Lung (tissue), 11 donors: ENCODE measurements at regions not wholly inside any gene's neighbourhood (a gene's known extent, or its start where the extent isn't known, plus 50 kb on each side); places are given as distances from the start of the nearest gene placed in this dataset.

Source experiments
- ATAC-seq: fragments of 200-7000 bp; cut with Tn5 transposase; one replicate; pipeline ENCODE4 v1.9.1; 2020; ENCODE audit warnings: moderate number of reproducible peaks; ENCODE audit not compliant: insufficient read depth, low FRiP score
- DNase-seq, 3 donors: peaks; one replicate each; pipeline ENCODE4 v3.0.0-alpha.2; 2013 to 2017
- H3K27ac ChIP-seq, 2 donors: one replicate each; pipeline ENCODE4 v1.5.1; 2013; ENCODE audit warnings: mild to moderate bottlenecking in 2 of 2, moderate library complexity in 2 of 2, control low read depth in 1 of 2, inconsistent platforms in 1 of 2, low read depth in 1 of 2, low read length in 1 of 2
- H3K27me3 ChIP-seq, 3 donors: one replicate each; pipeline ENCODE4 v1.5.1; 2013; ENCODE audit warnings: low read length in 2 of 3; ENCODE audit not compliant: control insufficient read depth in 3 of 3, insufficient read depth in 3 of 3
- H3K36me3 ChIP-seq, 4 donors: one replicate each; pipeline ENCODE4 v1.5.1; 2013; ENCODE audit warnings: low read length in 4 of 4, mild to moderate bottlenecking in 1 of 4, moderate library complexity in 1 of 4; ENCODE audit not compliant: control insufficient read depth in 4 of 4, insufficient read depth in 4 of 4
- H3K4me1 ChIP-seq, 5 donors: one replicate each; pipeline ENCODE4 v1.5.1; 2013; ENCODE audit warnings: low read length in 5 of 5, mild to moderate bottlenecking in 2 of 5, moderate library complexity in 1 of 5; ENCODE audit not compliant: control insufficient read depth in 5 of 5, insufficient read depth in 5 of 5
- H3K4me3 ChIP-seq: one replicate; pipeline ENCODE4 v1.5.1; 2013; ENCODE audit warnings: mild to moderate bottlenecking, control low read depth, moderate library complexity
- H3K9ac ChIP-seq, 2 donors: one replicate each; pipeline ENCODE4 v1.5.1; 2013; ENCODE audit warnings: low read length in 2 of 2, control low read depth in 1 of 2; ENCODE audit not compliant: insufficient read depth in 1 of 2
- H3K9me3 ChIP-seq, 4 donors: one replicate each; pipeline ENCODE4 v1.5.1; 2013; ENCODE audit warnings: low read length in 3 of 4, mild to moderate bottlenecking in 1 of 4, moderate library complexity in 1 of 4; ENCODE audit not compliant: control insufficient read depth in 4 of 4, insufficient read depth in 3 of 4
- WGBS, 2 donors: extraction: QIAGEN DNeasy Blood & Tissue Kit; methylation state at CpG; one replicate each; pipeline ENCODE4 v1.1.7; 2013; 5-methylcytosine and 5-hydroxymethylcytosine counted together
- TF ChIP-seq, protein P1 (sequence below): IDR thresholded peaks from 2 replicates; pipeline ENCODE4 v1.5.1; 2012; ENCODE audit warnings: mild to moderate bottlenecking; ENCODE audit errors: control extremely low read depth, extremely low read depth
- donor health status: control.
- donor health status: control.
- donor health status: Bipolar disorder and iron deficiency.
- donor health status: healthy.
- donor health status: DM: yes; HTN: yes; CAD: no.

DNA sequence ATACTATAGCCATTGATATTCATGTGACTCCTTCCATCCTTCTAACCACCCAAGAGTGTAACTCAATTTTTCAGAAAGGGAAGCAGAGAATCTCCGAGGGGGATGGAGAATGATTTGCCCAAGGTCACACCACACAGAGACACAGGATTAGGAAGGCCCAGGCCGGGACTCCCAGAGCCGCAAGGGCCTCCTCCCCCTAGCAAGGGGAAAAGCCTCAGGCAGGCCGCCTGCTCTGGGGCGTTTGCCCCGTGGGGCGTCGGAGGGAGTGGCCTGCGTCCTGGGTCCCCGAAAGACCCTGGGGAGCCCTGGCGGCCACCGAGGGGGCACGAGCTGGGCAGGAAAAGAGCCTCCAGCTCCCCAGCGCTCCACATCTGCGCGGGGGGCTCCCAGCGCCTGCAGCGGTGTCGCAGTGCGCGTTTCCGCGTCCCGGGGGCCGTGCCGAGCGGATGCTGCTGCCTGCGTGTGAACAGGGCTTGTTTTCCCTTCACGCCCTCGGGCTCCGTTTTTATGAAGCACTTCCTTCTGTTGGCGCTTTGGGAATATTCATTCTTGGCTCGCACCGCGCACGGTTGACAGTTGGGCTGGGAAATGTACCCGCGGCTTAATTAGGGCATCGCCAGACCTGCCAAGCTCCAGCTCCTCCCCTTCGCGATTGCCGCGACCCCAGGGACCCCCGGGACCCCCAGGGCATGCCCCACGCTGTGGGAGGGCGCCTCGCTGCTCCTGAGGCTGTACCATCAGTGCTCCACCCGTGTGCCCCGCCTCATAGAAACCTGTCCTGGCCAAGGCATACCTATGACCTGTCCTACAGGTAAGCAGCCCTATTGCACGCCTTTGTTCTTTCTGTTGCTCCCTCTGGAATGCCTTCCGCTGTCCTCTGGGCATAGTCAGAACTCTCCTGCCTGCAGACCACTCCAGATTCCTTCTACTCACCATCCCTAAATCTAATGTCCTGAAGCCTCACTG lies 158.9 kb upstream of the GLI2 start:
- H3K27ac ChIP-seq = no peak overlapping the region
- H3K4me3 ChIP-seq = no peak overlapping the region
- ATAC-seq (no peak), DNase-seq (peak; percentile 35 to 66 (median 39))
- 14 to 15% methylated on average over 47 to 51 of the region's 51 CpGs for WGBS, 2 donors
- H3K36me3 ChIP-seq = no peaks in the 10 kb centered on the region
- TF ChIP-seq, protein P1, sequence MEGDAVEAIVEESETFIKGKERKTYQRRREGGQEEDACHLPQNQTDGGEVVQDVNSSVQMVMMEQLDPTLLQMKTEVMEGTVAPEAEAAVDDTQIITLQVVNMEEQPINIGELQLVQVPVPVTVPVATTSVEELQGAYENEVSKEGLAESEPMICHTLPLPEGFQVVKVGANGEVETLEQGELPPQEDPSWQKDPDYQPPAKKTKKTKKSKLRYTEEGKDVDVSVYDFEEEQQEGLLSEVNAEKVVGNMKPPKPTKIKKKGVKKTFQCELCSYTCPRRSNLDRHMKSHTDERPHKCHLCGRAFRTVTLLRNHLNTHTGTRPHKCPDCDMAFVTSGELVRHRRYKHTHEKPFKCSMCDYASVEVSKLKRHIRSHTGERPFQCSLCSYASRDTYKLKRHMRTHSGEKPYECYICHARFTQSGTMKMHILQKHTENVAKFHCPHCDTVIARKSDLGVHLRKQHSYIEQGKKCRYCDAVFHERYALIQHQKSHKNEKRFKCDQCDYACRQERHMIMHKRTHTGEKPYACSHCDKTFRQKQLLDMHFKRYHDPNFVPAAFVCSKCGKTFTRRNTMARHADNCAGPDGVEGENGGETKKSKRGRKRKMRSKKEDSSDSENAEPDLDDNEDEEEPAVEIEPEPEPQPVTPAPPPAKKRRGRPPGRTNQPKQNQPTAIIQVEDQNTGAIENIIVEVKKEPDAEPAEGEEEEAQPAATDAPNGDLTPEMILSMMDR = no peak
- peaks cover 8 to 36% (median 14%) of the 10 kb centered on the region in 3 donors for H3K27me3 ChIP-seq
- no peak overlapping the region for H3K9ac ChIP-seq
- peaks cover 0 to 2% (median 0%) of the 10 kb centered on the region in 4 donors for H3K9me3 ChIP-seq
- H3K4me1 ChIP-seq = peaks cover 0 to 4% (median 0%) of the 10 kb centered on the region in 5 donors

DNA sequence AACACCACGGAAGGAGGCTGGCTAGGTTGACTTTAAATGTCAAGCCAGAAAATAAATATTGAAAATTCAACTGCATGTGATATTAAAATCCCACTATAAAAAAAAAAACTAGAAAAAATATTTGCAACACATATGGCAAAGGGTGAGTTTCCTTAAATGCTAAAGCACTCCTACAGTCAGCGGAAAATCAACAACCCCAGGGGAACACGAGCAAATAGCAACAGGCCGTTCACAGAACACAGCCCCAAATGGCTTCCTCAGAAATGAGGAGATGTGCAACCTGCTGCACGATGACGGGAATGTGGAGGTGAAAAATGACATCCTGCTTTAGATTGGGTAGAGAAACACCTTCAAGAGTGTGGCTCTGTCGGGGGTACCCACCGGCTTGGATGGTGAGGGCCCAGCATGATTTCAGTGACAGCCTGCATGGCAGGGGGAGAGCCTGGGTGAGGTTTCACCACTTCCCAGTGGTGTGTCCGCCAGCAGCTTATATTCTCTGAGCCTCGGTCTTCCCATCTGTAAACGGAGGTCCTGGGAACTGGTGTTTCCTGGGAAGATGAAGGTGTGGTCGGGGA lies 157.9 kb upstream of the GLI2 start:
- DNase-seq (no peak), ATAC-seq (no peak)
- H3K36me3 ChIP-seq = no peaks in the 10 kb centered on the region
- TF ChIP-seq, protein P1 = no peak
- peaks cover 0 to 2% (median 0%) of the 10 kb centered on the region in 4 donors for H3K9me3 ChIP-seq
- peaks cover 0 to 4% (median 0%) of the 10 kb centered on the region in 5 donors for H3K4me1 ChIP-seq
- no peak overlapping the region for H3K9ac ChIP-seq
- WGBS, 2 donors = 85 to 87% methylated on average over 12 of the region's 12 CpGs
- H3K4me3 ChIP-seq = no peak overlapping the region
- peaks cover 8 to 34% (median 14%) of the 10 kb centered on the region in 3 donors for H3K27me3 ChIP-seq
- H3K27ac ChIP-seq = no peak overlapping the region

DNA sequence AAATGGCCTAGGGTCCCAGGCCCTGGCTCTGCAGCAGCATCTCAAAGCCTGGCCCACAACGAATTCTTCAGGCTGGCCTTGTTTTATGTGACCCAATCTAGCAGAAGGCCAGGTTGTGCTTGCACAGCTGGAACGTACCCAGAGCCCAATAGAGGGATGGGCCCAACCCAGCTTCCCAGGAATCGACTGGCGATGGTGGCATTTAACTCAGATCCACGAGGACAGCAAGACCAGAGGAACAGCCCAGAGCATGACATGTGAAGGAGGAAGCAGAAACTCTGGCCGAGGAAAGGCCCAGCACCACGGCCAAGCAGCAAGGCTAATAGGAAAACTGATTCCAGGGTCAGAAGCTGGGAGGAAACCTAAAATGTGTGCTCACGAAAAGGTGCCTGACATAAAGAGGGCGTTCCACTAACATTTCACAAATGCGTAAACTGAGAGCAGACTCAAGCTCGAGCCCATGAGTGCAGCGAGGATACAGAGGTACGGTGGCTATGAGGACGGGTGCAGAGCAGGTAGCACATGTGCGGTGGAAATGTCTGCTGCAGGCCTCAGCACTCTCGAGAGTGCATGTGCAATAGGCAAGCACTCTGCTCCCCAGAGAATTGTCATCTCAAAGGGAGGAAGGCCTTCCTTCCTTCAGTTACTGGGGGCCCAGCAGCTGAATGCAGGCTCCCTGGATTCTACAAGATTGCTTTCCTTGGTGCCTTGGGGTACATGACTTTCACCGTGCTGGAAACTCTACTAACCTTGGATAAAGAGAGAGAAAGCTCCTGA lies 156.9 kb upstream of the GLI2 start:
- ATAC-seq (no peak), DNase-seq (no peak)
- no peak overlapping the region for H3K9ac ChIP-seq
- TF ChIP-seq, protein P1 = no peak
- peaks cover 0 to 4% (median 0%) of the 10 kb centered on the region in 5 donors for H3K4me1 ChIP-seq
- peaks cover 0 to 2% (median 0%) of the 10 kb centered on the region in 4 donors for H3K9me3 ChIP-seq
- H3K27me3 ChIP-seq = peaks cover 8 to 34% (median 14%) of the 10 kb centered on the region in 3 donors
- H3K27ac ChIP-seq = no peak overlapping the region
- H3K36me3 ChIP-seq = no peaks in the 10 kb centered on the region
- 88 to 92% methylated on average over 17 of the region's 17 CpGs for WGBS, 2 donors
- no peak overlapping the region for H3K4me3 ChIP-seq
